ENCODE measurements at regions not wholly inside any gene's neighbourhood (a gene's known extent, or its start where the extent isn't known, plus 50 kb on each side); places are given as distances from the start of the nearest gene placed in this dataset.

- no peaks in the 10 kb centered on the region for H3K36me3 ChIP-seq (ENCODE audit: control insufficient read depth in 2 of 2, insufficient read depth in 1 of 2, low read length in 2 of 2)
- ChIA-PET POLR2A (no interaction called here), CTCF (no interaction called here)
- no peak overlapping the region for H3K27ac ChIP-seq (ENCODE audit: extremely low read depth, low read depth, low read length)
- TF ChIP-seq ZNF362 (tag by site-specific recombination; IDR thresholded peaks at IDR 0.05) (no peak), BCL6B (tag by site-specific recombination; IDR thresholded peaks at IDR 0.05) (no peak), HIC1 (tag by site-specific recombination; IDR thresholded peaks at IDR 0.05) (no peak), ZNF23 (tag by site-specific recombination; IDR thresholded peaks at IDR 0.05; ENCODE audit: borderline replicate concordance) (no peak), ZNF555 (tag by site-specific recombination; conservative IDR thresholded peaks at IDR 0.05) (no peak), ZNF26 (tag by site-specific recombination; IDR thresholded peaks at IDR 0.05) (no peak), REPIN1 (tag by site-specific recombination; IDR thresholded peaks at IDR 0.05; ENCODE audit: low read depth) (no peak), ZNF280C (tag by site-specific recombination; IDR thresholded peaks at IDR 0.05) (no peak), ZNF664 (tag by site-specific recombination; IDR thresholded peaks at IDR 0.05) (no peak), ZNF211 (tag by site-specific recombination; IDR thresholded peaks at IDR 0.05; ENCODE audit: low read depth) (no peak), ZNF202 (tag by site-specific recombination; IDR thresholded peaks at IDR 0.05; ENCODE audit: borderline replicate concordance) (no peak), ZNF785 (tag by site-specific recombination; IDR thresholded peaks at IDR 0.05) (no peak), ZFHX2 (tag by site-specific recombination; conservative IDR thresholded peaks at IDR 0.05) (no peak), REST (tag by site-specific recombination; IDR thresholded peaks at IDR 0.05) (no peak), ZNF791 (tag by site-specific recombination; IDR thresholded peaks at IDR 0.05) (no peak), KLF7 (tag by site-specific recombination; IDR thresholded peaks at IDR 0.05; ENCODE audit: borderline replicate concordance) (no peak), ZNF24 (tag by site-specific recombination; IDR thresholded peaks at IDR 0.05) (no peak), ZNF658 (tag by site-specific recombination; IDR thresholded peaks at IDR 0.05) (no peak), ZNF473 (tag by site-specific recombination; IDR thresholded peaks at IDR 0.05) (no peak)
- no peaks in the 10 kb centered on the region for H3K9me3 ChIP-seq (ENCODE audit: control insufficient read depth, insufficient read depth, low read depth, low read length)
- H3K4me1 ChIP-seq (ENCODE audit: control insufficient read depth, insufficient read depth, low read length), result no peaks in the 10 kb centered on the region; the same call in 1 of the 2 replicates
- H3K4me3 ChIP-seq (ENCODE audit: low read depth, low read length), result no peak overlapping the region
These were observed 482.7 kb upstream of the ZEB2 start for GRCh38 chr2:145002624-145003023.

Data from HEK293 (cell line).